Inferior parietal cortex (tissue), 1 donor: ENCODE measurements at regions not wholly inside any gene's neighbourhood (a gene's known extent, or its start where the extent isn't known, plus 50 kb on each side); places are given as distances from the start of the nearest gene placed in this dataset.

Source experiments
- DNase-seq: peaks from one replicate; pipeline ENCODE4 v3.0.0-alpha.2; 2016; ENCODE audit errors: extremely low spot score

- no peak for DNase-seq
Observed at GRCh38 chr6:100267721-100268123, 197.0 kb downstream of the SIM1 start.

GRCh38 chr6:100266494-100267401 lies 198.0 kb downstream of the SIM1 start:
- no peak for DNase-seq

GRCh38 chr6:100262086-100262485 lies 202.6 kb downstream of the SIM1 start:
- DNase-seq, result no peak

- DNase-seq, result no peak
Observed at GRCh38 chr6:100261486-100261885, 203.2 kb downstream of the SIM1 start.

- DNase-seq, result no peak
Observed at GRCh38 chr6:100260584-100260983, 204.1 kb downstream of the SIM1 start.

GRCh38 chr6:100259865-100260264 lies 204.9 kb downstream of the SIM1 start:
- no peak for DNase-seq

GRCh38 chr6:100258752-100259151 lies 206.0 kb downstream of the SIM1 start:
- DNase-seq, result no peak

GRCh38 chr6:100257793-100258395 lies 206.8 kb downstream of the SIM1 start:
- DNase-seq, result peak; percentile 17

- no peak for DNase-seq
Observed at GRCh38 chr6:100255701-100256100, 209.0 kb downstream of the SIM1 start.

GRCh38 chr6:100247123-100247522 lies 217.6 kb downstream of the SIM1 start:
- no peak for DNase-seq

- DNase-seq, result no peak
Observed at GRCh38 chr6:100246206-100246605, 218.5 kb downstream of the SIM1 start.

GRCh38 chr6:100240798-100241197 lies 223.9 kb downstream of the SIM1 start:
- no peak for DNase-seq

GRCh38 chr6:100237821-100238220 lies 226.9 kb downstream of the SIM1 start:
- DNase-seq, result no peak

GRCh38 chr6:100236389-100236788 lies 228.3 kb downstream of the SIM1 start:
- DNase-seq, result no peak

- DNase-seq, result no peak
Observed at GRCh38 chr6:100235631-100236030, 229.1 kb downstream of the SIM1 start.

GRCh38 chr6:100234625-100235024 lies 230.1 kb downstream of the SIM1 start:
- DNase-seq, result no peak

- DNase-seq, result no peak
Observed at GRCh38 chr6:100232781-100233573, 231.7 kb downstream of the SIM1 start.

- no peak for DNase-seq
Observed at GRCh38 chr6:100230953-100231316, 233.8 kb downstream of the SIM1 start.

GRCh38 chr6:100230115-100230952 lies 234.4 kb downstream of the SIM1 start:
- DNase-seq, result no peak

- no peak for DNase-seq
Observed at GRCh38 chr6:100229512-100229911, 235.2 kb downstream of the SIM1 start.

- DNase-seq, result peak; percentile 25
Observed at GRCh38 chr6:100228834-100229441, 234.9 kb upstream of the MCHR2 start.
